C4-2B (cell line): ENCODE measurements at regions not wholly inside any gene's neighbourhood (a gene's known extent, or its start where the extent isn't known, plus 50 kb on each side); places are given as distances from the start of the nearest gene placed in this dataset.
"Not testable (repeated sequence)": the region's sequence is repeated elsewhere in the genome, so short reads cannot be mapped to it uniquely, and the experiment has no call there.

ENCODE experiments used
- H3K27ac ChIP-seq: fragments of 450-650 bp; 2 replicates; pipeline ENCODE4 v1.5.1; 2017
- ZFX ChIP-seq: fragments of 450-650 bp; IDR thresholded peaks from 2 replicates; pipeline ENCODE4 v1.6.1; 2017
- TF ChIP-seq, protein P1 (sequence below): fragments of 450-650 bp; conservative IDR thresholded peaks from 2 replicates; pipeline ENCODE4 v1.5.1; 2017; ENCODE audit warnings: mild to moderate bottlenecking

GRCh38 chr11:54797906-54798305, 91.3 kb downstream of the OR4A5 start:
- H3K27ac ChIP-seq, result not testable (repeated sequence)

GRCh38 chr11:54832676-54833075, 126.0 kb downstream of the OR4A5 start:
- no peak overlapping the region for H3K27ac ChIP-seq
- no peak for TF ChIP-seq ZFX
- TF ChIP-seq, protein P1, sequence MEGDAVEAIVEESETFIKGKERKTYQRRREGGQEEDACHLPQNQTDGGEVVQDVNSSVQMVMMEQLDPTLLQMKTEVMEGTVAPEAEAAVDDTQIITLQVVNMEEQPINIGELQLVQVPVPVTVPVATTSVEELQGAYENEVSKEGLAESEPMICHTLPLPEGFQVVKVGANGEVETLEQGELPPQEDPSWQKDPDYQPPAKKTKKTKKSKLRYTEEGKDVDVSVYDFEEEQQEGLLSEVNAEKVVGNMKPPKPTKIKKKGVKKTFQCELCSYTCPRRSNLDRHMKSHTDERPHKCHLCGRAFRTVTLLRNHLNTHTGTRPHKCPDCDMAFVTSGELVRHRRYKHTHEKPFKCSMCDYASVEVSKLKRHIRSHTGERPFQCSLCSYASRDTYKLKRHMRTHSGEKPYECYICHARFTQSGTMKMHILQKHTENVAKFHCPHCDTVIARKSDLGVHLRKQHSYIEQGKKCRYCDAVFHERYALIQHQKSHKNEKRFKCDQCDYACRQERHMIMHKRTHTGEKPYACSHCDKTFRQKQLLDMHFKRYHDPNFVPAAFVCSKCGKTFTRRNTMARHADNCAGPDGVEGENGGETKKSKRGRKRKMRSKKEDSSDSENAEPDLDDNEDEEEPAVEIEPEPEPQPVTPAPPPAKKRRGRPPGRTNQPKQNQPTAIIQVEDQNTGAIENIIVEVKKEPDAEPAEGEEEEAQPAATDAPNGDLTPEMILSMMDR, result no peak

GRCh38 chr11:54855047-54855446, 148.4 kb downstream of the OR4A5 start:
- TF ChIP-seq, protein P1, result peak; percentile 55
- H3K27ac ChIP-seq, result not testable (repeated sequence)
